C1 segment of cervical spinal cord (tissue), 14 donors: ENCODE measurements at regions not wholly inside any gene's neighbourhood (a gene's known extent, or its start where the extent isn't known, plus 50 kb on each side); places are given as distances from the start of the nearest gene placed in this dataset.
A peak's percentile ranks its signal among the peaks of the same experiment; 100 is the strongest.
"Not testable (repeated sequence)": the region's sequence is repeated elsewhere in the genome, so short reads cannot be mapped to it uniquely, and the experiment has no call there.

Experiments used
- DNase-seq, 14 donors: peaks; one replicate each; lab custom pipeline; 2025; lab: John Stamatoyannopoulos, UW

DNA sequence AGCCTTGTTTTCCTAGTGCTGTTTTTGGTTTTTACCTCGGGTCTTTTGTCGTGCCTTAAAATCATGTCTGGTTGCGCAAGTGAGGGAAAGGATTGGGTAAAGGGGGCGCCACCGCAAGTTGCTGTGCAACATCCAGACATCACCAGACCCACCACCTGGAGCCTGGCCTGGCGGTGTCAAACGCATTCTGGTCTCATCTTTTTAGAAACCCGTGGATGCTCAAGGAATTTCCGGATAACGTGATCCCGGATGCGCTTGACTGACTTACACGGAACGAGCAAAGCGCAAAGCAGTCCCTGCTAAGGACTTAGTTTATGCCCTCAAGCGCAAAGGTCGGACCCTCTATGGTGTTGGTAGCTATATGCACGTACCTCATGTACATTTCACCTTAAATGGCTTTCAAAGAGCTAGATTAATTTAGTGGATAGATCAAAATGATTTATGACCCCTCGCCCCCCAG lies 105.2 kb downstream of the OR2B2 start:
- DNase-seq, result peak in 2 of 14 donors; percentile 8 to 46

DNA sequence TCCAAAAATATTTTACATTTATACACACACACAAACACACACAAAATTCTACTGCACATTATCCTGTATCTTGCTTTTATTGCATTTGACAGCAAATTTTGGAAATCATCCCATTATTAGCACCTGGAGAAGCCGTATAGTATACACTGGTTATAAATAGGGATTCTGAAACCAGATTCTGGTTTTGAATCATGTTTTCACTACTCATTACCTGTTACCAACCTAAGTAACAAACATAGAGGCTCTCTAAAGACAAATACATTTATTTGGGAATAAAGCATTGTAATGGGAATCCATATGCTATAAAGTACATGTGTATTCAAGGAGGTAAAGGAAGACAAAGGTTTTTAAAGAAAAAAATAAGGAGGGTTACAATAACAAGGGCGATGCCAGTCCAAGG lies 106.8 kb downstream of the OR2B2 start:
- DNase-seq, result no peak

DNA sequence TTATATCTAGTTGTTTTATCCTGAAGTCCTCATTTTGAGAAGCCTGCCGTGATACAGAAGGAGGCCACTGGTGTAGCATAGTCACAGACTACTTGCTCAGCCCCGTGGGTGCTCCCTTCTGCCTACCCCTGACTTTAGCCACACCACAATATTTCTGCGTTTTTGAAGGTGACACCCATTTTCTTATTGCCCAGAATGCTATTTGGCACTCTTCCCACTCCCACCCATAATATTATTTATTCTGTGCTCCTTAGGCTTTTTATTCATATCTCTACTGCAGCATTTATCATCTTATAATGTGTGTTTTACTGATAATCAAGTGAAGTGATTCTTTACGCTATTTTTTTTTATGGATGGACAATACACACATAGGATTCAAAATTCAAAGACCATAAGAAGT lies 107.3 kb downstream of the OR2B2 start:
- no peak for DNase-seq

DNA sequence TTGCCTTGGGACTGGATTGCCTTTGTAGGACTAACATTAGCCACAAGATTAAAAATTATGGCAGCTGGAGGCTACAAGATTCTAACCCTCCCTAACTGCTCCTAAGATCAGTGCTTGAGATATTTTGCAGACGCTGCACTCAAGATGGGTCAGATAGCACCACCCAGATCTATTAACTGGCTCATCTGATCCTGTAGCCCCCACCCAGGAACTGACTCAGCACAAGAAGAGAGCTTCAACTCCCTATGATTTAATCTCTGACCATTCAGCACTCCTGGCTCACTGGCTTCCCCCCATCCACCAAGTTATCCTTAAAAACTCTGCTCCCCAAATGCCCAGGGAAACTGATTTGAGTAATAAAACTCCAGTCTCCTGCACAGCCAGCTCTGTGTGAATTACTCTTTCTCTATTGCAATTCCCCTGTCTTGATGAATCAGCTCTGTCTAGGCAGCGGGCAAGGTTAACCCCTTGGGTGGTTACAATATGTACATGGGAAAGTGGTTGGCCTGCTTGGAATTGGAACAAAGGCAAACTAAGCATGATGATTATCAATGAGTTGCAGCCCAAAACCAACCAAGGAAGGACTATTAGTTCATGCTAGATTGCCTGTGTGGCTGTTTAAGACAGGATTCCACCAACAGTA lies 111.3 kb downstream of the OR2B2 start:
- DNase-seq, result no peak

DNA sequence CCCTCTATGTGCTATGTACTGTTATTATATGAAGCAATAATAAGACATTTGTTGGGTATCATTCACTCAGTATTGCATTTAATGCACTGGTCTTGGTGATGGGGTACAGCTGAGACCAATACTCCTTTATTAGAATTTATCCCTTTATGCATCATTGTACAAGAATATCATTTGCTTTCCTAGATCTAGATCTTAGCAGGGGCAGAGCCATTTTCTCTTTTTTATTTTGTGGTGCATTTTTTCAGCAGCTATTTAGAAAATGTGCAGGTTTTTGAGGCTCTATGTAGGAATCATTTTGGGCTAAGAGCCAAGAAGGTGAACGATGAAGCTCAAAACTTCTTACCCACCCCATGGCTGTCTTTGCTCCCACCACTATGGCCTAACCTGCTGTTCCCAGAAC lies 114.2 kb downstream of the OR2B2 start:
- DNase-seq, result no peak

DNA sequence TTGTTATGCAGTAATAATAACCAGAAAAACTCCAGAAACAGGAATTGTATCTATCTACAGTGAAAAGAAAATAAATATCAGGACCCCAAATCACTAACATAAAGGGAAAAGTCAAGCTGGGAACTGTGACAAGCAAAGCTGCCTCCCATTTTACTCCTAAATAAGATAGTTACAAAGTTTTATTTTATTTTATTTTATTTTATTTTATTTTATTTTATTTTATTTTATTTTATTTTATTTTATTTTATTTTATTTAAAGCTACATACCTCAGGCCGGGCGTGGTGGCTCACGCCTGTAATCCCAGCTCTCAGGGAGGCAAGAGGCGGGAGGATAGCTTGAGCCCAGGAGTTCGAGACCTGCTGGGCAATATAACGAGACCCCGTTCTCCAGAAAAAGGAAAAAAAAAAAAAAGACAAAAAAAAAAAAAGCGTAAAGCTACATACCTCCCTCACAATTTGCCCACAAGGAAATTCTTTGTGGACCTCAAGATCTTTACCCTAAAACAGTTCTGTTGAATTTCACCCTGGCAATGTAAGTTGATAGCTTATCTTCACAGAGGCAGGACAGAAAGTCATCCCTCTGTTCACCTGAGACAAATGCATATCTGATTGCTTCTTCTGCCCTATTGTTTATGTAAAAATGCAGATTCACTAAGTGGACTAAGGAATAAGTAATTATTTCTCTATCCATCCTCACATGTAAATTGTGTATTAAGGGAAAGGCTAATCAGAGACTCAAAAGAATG lies 115.3 kb downstream of the OR2B2 start:
- DNase-seq, result not testable (repeated sequence)

DNA sequence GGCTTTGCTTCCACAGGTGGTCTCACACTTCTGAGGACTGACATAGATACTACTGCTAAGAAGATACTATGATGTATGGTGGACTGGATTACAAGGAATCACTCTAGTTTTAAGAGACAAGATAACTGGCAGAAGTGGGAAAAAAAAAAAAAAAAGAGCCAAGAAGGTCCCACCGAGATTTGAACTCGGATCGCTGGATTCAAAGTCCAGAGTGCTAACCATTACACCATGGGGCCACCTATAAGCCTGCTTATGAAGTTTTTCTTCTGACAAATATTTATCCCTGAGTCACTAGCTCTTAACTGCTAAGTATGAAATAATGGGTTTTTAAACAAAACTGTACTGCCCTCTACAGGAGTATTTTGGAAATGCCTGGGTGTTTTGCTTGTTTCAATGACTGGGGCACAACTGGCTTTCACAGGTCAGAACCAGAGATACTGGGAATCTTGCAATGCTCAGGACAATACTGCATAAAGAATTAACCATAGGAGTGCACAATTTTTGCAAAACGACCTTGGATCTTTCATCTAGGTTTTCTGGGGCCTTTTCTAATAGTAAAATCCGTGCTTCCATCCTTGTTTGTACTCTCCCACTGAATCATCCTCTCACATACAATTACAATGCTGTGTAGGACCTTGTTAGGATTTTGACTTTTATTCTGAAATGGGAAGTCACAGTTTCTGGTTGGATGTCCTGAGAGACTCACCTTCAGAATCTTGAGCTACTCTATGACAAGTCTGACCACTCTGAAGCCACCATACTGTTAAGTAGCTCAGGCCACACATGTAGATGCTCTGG lies 116.3 kb downstream of the OR2B2 start:
- DNase-seq, result peak in 6 of 14 donors; percentile 2 to 77 (median 4)

DNA sequence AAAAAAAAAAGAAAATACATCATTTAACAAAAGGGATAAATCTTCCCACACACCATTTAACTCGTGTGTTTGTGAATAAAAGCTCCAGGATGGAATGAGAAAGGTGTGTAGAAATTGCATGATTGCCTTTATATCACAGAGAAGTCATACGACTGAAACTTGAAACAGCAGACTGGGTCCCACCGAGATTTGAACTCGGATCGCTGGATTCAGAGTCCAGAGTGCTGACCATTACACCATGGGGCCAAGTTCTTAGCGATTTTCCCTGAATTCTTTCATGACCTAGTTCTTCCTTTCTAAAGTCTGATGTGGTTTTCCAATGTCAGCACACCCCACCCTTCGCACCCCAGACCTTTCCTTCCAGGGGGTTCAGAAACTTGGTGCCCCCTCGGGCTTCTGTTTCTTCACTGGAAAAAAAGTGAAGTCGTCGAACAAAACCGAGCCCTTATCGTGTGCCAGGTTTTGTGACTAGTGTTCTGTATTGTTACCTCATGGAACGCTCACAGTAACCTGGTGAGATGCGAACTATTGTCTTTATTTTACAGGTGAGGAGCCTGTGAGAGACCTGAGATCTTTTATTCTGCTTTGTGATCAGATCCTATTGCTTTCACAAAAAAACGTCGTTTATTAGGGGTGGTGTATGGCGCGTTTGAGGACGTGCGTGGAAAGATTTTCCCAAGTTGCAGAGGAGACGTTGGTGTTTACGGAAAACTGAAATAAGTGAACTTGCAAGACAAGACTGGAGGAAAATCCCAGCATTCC lies 120.8 kb downstream of the OR2B2 start:
- peak in 11 of 14 donors; percentile 2 to 69 (median 28) for DNase-seq

DNA sequence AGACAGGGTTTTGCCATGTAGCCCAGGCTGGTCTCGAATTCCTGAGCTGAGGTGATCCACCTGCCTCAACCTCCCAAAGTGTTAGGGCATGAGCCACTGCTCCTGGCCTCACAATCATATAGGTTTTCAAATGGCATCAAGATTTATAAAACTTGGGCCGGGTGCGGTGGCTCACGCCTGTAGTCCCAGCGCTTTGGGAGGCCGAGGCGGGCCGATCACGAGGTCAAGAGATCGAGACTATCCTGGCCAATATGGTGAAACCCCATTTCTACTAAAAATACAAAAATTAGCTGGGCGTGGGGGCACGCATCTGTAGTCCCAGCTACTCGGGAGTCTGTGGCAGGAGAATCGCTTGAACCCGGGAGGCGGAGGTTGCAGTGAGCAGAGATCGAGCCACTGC lies 123.8 kb downstream of the OR2B2 start:
- not testable (repeated sequence) for DNase-seq

DNA sequence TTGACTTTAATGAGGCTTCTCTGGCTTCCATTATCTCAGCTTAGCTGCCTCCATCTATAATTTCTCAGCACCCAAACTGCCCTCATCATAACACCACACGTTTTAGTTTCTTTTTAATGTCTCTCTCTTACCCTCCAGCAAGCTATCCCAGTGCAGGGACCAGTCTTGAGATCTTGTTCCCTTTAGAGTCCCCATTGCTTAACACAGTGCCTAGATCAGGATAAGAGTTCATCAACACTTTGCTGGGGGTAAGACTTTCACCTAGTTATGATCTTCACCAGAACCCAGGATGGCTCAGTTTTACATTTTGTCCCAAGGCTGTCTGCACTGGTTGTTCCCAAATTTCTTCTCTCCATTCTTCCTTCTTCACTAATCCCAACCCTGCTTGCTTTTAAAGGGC lies 126.1 kb downstream of the OR2B2 start:
- no peak for DNase-seq

DNA sequence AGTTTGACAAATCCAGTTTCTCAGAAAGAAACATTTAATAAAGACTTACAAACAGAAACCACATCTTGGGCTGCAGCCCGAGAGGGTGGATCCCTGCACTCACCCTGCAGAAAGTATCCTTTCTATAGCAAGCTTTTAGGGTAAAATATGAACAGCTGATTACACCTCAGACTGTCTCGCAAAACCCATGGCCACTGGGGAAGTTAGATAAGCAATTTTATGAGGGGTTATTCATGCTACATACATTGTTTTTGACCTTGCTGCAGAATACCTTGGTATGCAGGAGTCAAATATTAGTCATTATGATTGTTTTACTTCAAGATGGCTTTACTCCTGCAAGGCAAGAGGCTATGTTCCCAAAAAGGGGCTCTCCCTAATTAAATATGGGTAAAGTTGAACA lies 126.9 kb downstream of the OR2B2 start:
- DNase-seq, result no peak

DNA sequence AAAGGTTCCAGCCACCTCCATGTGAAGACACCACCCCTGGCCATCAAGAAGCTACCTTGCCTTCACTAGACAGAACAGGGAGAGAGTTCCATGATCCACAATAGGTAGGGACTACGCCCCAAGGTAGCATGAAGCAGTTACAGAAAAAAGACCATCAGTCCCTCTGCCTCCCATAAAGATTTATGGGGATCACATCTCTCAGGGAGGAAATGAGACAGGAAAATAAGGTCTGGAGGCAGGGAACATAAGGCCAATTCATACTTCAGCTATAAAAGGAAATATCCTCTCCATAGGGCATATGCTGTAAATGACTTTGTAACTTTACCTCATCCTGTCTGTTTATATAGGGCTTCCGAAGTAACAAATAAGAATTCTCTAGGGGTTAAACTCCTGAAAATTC lies 129.4 kb downstream of the OR2B2 start:
- DNase-seq, result no peak

DNA sequence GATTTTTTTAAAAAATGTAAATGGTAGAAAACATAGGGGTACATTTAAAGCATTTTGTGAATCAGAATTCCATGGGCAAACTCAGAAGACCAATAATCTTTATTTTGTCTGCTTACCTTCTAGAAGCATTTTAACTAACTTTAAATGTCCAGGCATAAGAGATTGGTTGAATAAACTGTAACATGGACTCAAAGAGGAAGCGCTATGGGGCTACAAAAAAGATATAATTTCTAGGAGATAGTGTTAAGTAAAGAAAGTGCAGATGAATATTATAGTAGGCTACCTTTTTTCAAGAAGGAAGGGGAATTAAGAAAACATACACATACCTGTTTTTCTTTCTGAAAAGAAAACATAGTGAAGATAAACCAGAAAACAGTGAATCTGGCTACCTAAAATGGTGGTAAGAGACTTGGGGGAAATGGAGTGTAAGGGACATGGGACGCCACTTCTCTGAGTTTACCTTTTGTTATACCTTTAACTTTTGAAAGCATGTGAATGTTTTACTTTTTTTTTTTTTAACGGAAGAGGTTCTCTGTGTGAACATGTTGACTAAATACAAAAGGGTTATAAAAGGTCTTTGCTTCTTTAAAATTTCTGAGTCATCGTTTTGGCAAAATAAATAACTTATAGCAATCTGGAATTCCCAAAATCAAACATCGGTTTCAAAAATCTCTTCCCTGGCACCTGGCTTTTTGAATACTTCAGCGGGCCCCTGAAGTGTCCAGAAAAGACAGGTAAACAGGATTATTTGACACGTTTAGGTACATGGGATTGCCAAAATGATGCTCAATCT lies 133.4 kb downstream of the OR2B2 start:
- DNase-seq, result no peak

DNA sequence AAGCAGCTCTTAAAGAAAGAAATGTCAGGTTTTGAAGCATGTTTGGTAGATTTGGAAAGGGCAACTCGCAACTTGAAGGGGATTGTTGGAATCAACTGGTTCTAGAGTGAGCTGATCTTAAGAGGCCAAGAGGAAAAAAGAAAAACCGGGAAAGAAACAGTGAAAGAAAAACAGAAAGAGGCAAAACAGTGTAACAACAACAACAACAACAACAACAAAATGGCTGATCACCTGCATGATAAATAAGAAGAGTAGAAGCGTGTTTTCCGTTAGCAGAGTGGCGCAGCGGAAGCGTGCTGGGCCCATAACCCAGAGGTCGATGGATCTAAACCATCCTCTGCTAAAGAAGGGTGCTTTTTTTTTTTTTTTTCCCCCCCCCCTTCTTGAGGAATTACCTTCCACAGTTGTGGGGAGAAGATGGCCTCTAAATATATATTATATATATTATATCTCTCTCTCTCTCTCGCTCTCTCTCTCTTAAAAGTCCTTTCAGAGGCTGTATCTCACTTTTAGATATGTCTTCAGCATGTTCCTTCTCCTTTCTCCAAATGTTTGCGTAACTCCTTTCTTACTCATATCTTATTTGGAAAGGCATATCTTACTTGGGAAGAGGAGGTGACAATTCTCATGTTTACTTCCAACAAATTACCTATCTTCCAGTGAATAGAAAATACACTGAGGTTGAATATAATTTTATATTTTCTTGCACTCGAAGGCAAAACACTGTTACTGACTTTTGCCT lies 134.4 kb downstream of the OR2B2 start:
- no peak for DNase-seq

DNA sequence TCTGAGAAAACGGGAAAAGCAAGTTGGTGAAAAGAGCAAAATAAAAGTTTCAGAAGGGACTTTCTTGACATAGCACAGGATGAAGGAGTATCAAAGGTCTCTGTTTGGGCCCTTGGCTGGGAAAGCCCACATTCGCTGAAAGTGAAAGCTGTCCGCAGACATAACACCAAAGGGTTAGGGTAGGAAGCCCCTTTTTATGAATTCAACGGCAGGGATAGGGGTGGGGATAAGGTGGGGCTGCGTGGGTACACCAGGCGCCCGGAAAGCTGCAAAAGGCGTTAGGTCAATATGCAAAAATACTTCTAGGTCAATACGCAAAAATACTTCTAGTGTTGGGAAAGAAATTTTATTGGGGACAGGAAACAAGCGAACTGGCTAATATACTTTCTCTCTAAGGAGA lies 135.1 kb downstream of the OR2B2 start:
- no peak for DNase-seq

DNA sequence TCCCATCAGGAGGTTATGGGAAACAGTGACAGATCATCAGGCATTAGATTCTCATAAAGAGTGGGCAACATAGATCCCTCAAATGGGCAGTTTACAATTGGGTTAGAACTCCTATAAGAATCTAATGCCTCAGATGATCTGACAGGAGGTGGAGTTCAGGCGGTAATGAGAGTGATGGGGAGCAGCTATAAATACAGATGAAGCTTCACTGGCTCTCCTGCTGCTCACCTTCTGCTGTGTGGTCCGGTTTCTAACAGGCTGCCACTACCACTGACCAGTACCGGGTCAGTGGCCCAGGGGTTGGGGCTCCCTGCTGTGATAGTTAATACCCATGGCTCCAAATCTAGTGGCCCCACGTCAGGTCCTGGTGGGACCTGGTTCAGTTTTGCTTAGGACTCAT lies 135.7 kb downstream of the OR2B2 start:
- no peak for DNase-seq

DNA sequence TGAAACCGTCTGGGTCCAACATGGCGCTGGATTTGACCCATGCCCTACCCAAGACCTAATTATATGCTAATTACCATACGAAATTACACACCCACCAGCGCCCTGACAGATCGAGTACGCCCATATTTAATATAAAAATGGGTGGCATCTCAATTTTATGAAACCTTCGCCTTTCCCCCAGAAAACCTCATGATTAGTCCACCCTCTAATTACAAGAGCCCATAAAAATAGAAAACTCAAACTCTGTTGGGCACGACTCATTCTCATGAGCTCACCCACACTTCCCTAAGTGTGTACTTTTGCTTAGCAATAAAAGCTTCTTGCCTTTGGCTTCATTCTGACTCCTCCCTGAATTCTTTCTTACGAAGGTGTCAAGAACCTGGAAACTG lies 136.4 kb downstream of the OR2B2 start:
- no peak for DNase-seq

DNA sequence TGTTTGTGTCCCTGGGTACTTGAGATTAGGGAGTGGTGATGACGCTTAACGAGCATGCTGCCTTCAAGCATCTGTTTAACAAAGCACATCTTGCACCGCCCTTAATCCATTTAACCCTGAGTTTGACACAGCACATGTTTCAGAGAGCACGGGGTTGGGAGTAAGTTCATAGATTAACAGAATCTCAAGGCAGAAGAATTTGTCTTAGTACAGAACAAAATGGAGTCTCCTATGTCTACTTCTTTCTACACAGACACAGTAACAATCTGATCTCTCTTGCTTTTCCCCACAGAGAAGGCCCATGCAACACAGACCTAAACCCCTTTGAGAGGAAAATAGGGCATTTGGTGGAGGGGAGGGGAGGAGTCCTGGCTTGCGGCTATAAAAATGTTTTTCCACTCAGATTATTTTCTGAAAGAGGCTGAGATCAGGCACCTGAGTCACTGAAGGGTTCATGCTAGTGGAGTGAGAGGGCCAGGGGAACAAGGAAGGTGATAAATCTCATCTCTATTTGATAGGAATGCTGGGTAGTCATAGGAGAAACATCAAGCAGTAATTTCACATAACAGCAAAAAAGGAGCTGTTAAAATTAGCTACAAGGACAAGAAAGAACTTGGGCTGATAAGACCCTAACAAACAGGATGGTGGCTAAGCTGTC lies 136.9 kb downstream of the OR2B2 start:
- DNase-seq, result not testable (repeated sequence)

DNA sequence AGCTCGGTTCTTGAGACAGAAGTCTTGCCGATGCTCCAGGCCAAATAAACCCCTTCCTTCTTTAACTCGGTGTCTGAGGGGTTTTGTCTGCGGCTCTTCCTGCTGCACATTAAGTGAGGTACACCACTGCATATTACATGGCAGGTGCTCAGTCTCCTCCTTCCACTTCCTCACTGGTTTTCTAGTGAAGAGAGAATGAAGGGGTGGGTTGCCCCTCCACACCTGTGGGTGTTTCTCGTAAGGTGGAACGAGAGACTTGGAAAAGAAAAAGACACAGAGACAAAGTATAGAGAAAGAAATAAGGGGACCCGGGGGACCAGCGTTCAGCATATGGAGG lies 138.0 kb downstream of the OR2B2 start:
- not testable (repeated sequence) for DNase-seq
